ENCODE measurements at regions not wholly inside any gene's neighbourhood (a gene's known extent, or its start where the extent isn't known, plus 50 kb on each side); places are given as distances from the start of the nearest gene placed in this dataset.

DNA sequence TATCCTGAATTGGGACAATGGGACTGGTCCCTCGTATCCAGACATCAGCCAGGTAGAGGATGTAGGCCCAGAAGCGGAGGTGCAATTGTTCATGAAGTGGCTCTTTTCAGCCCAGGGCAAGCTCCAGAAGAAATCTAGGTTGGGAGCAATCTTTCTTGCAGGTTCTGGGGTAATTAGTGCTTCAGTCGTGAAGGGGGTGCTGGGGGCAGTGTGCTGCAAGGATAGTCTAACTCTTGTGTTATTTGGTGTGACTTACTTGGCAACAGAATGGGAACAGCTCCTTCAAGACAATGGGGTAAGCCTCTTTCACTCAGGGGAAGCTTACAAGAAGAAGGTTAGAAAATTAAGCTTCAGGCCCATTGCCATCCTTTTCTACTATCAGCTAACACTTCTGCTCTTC lies 273.0 kb downstream of the DIPK2A start:
- Histone ChIP-seq H3K36me3 (ENCODE audit: insufficient read depth, low read length) (no peaks in the 10 kb centered on the region), H3K9me3 (ENCODE audit: low read length) (no peaks in the 10 kb centered on the region), H3K4me3 (ENCODE audit: low read length) (no peak overlapping the region), H3K27me3 (ENCODE audit: insufficient read depth, low read depth, low read length) (no peaks in the 10 kb centered on the region), H3K4me2 (ENCODE audit: low read length) (no peak overlapping the region), H3K9ac (ENCODE audit: low read length) (no peak overlapping the region), H3F3A (ENCODE audit: insufficient read depth, low read length, poor library complexity, severe bottlenecking) (no peaks in the 10 kb centered on the region), H4K20me1 (ENCODE audit: insufficient read depth) (no peaks in the 10 kb centered on the region), H3K27ac (ENCODE audit: low read length) (no peak overlapping the region), H2AFZ (ENCODE audit: low read depth, low read length) (no peak overlapping the region), H3K79me2 (replicated peaks; ENCODE audit: insufficient read depth, low read length) (no peaks in the 10 kb centered on the region), H3K9me2 (ENCODE audit: insufficient read depth, low read length) (no peaks in the 10 kb centered on the region)
- no peak for TF ChIP-seq EZH2 (IDR thresholded peaks at IDR 0.05; ENCODE audit: borderline replicate concordance, insufficient read depth, low read length, poor library complexity, severe bottlenecking)
- no peak for TF ChIP-seq EP300 (conservative IDR thresholded peaks at IDR 0.05; ENCODE audit: poor library complexity, severe bottlenecking)
- no peak for TF ChIP-seq MXI1 (conservative IDR thresholded peaks at IDR 0.05; ENCODE audit: poor library complexity, severe bottlenecking)
- TF ChIP-seq CTCF (IDR thresholded peaks at IDR 0.05; ENCODE audit: poor library complexity, severe bottlenecking), result no peak
- TF ChIP-seq POLR2AphosphoS5 (IDR thresholded peaks at IDR 0.05), result no peak
- no peak for TF ChIP-seq TAF1 (IDR thresholded peaks at IDR 0.05; ENCODE audit: low read depth)
- no peak for TF ChIP-seq REST (IDR thresholded peaks at IDR 0.05; ENCODE audit: borderline replicate concordance)
- no peak for TF ChIP-seq RAD21 (conservative IDR thresholded peaks at IDR 0.05)
- no peak for TF ChIP-seq SMC3 (conservative IDR thresholded peaks at IDR 0.05; ENCODE audit: poor library complexity)

GRCh38 chr3:144252896-144253295 lies 281.3 kb downstream of the DIPK2A start:
- TF ChIP-seq CTCF (IDR thresholded peaks at IDR 0.05; ENCODE audit: poor library complexity, severe bottlenecking) (no peak), MXI1 (conservative IDR thresholded peaks at IDR 0.05; ENCODE audit: poor library complexity, severe bottlenecking) (no peak), SMC3 (conservative IDR thresholded peaks at IDR 0.05; ENCODE audit: poor library complexity) (no peak), POLR2AphosphoS5 (IDR thresholded peaks at IDR 0.05) (no peak), REST (IDR thresholded peaks at IDR 0.05; ENCODE audit: borderline replicate concordance) (no peak), TAF1 (IDR thresholded peaks at IDR 0.05; ENCODE audit: low read depth) (no peak), EZH2 (IDR thresholded peaks at IDR 0.05; ENCODE audit: borderline replicate concordance, insufficient read depth, low read length, poor library complexity, severe bottlenecking) (no peak), RAD21 (conservative IDR thresholded peaks at IDR 0.05) (no peak), EP300 (conservative IDR thresholded peaks at IDR 0.05; ENCODE audit: poor library complexity, severe bottlenecking) (no peak)
- Histone ChIP-seq H4K20me1 (ENCODE audit: insufficient read depth) (no peaks in the 10 kb centered on the region), H3K36me3 (ENCODE audit: insufficient read depth, low read length) (no peaks in the 10 kb centered on the region), H3K27ac (ENCODE audit: low read length) (no peak overlapping the region), H3K79me2 (replicated peaks; ENCODE audit: insufficient read depth, low read length) (no peaks in the 10 kb centered on the region), H3K4me2 (ENCODE audit: low read length) (no peak overlapping the region), H3K9me2 (ENCODE audit: insufficient read depth, low read length) (no peaks in the 10 kb centered on the region), H3K4me3 (ENCODE audit: low read length) (no peak overlapping the region), H3K27me3 (ENCODE audit: insufficient read depth, low read depth, low read length) (no peaks in the 10 kb centered on the region), H3F3A (ENCODE audit: insufficient read depth, low read length, poor library complexity, severe bottlenecking) (no peaks in the 10 kb centered on the region), H2AFZ (ENCODE audit: low read depth, low read length) (no peak overlapping the region), H3K9me3 (ENCODE audit: low read length) (no peaks in the 10 kb centered on the region), H3K9ac (ENCODE audit: low read length) (no peak overlapping the region)
